Astrocyte of the spinal cord (primary cell): ENCODE measurements at regions not wholly inside any gene's neighbourhood (a gene's known extent, or its start where the extent isn't known, plus 50 kb on each side); places are given as distances from the start of the nearest gene placed in this dataset.
A peak's percentile ranks its signal among the peaks of the same experiment; 100 is the strongest.

ENCODE experiments used
- DNase-seq: peaks from one replicate; pipeline ENCODE4 v3.0.0; 2011; ENCODE audit warnings: low read depth, low spot score
- H3K4me3 ChIP-seq: 2 replicates; pipeline ENCODE4 v1.5.1; 2011; ENCODE audit warnings: low read depth, mild to moderate bottlenecking, low read length, moderate library complexity
- CTCF ChIP-seq: IDR thresholded peaks from 2 replicates; pipeline ENCODE4 v1.5.1; 2012; ENCODE audit warnings: low read depth, mild to moderate bottlenecking, low read length, inconsistent platforms
- in situ Hi-C: cut with HindIII; loops from 2 replicates; pipeline ENCODE4 v1.10.0; 2017; ENCODE audit warnings: low sequenced_read_pairs

- DNase-seq, result no peak
- H3K4me3 ChIP-seq, result no peak overlapping the region
- in situ Hi-C loops, result no loop called here
- TF ChIP-seq CTCF, result no peak
These were observed 127.3 kb upstream of the ELL2 start for GRCh38 chr5:96088706-96089498.

- in situ Hi-C loops, result no loop called here
- no peak for TF ChIP-seq CTCF
- DNase-seq, result no peak
- H3K4me3 ChIP-seq, result no peak overlapping the region
These were observed 126.3 kb upstream of the ELL2 start for GRCh38 chr5:96087939-96088338.

- in situ Hi-C loops, result no loop called here
- no peak for DNase-seq
- H3K4me3 ChIP-seq, result no peak overlapping the region
- no peak for TF ChIP-seq CTCF
These were observed 123.3 kb upstream of the ELL2 start for GRCh38 chr5:96084874-96085506.

GRCh38 chr5:96083361-96083881 lies 121.8 kb upstream of the ELL2 start:
- no peak for TF ChIP-seq CTCF
- H3K4me3 ChIP-seq, result no peak overlapping the region
- DNase-seq, result no peak
- in situ Hi-C loops, result no loop called here

- in situ Hi-C loops, result no loop called here
- DNase-seq, result no peak
- no peak for TF ChIP-seq CTCF
- H3K4me3 ChIP-seq, result no peak overlapping the region
These were observed 119.7 kb upstream of the ELL2 start for GRCh38 chr5:96081276-96081858.

- no peak overlapping the region for H3K4me3 ChIP-seq
- TF ChIP-seq CTCF, result no peak
- in situ Hi-C loops, result no loop called here
- DNase-seq, result peak; percentile 63
These were observed 118.9 kb upstream of the ELL2 start for GRCh38 chr5:96080557-96080956.
